ENCODE measurements at regions not wholly inside any gene's neighbourhood (a gene's known extent, or its start where the extent isn't known, plus 50 kb on each side); places are given as distances from the start of the nearest gene placed in this dataset.

- no peak for DNase-seq
These were observed 1021.2 kb downstream of the TBC1D22A start for GRCh38 chr22:47783433-47784366.

GRCh38 chr22:47782328-47783075, 1020.1 kb downstream of the TBC1D22A start:
- no peak for DNase-seq

- DNase-seq: no peak
These were observed 1019.1 kb downstream of the TBC1D22A start for GRCh38 chr22:47781427-47782111.

GRCh38 chr22:47781024-47781423, 1018.6 kb downstream of the TBC1D22A start:
- DNase-seq: no peak

GRCh38 chr22:47780281-47780875, 1017.9 kb downstream of the TBC1D22A start:
- peak; percentile 16 for DNase-seq

- no peak for DNase-seq
These were observed 1017.0 kb downstream of the TBC1D22A start for GRCh38 chr22:47779474-47779873.

GRCh38 chr22:47778160-47778658, 1015.8 kb downstream of the TBC1D22A start:
- no peak for DNase-seq

GRCh38 chr22:47777426-47777825, 1015.0 kb downstream of the TBC1D22A start:
- no peak for DNase-seq

- DNase-seq: no peak
These were observed 1013.9 kb downstream of the TBC1D22A start for GRCh38 chr22:47776329-47776728.

- no peak for DNase-seq
These were observed 1013.2 kb downstream of the TBC1D22A start for GRCh38 chr22:47775686-47776085.

- DNase-seq: no peak
These were observed 1012.7 kb downstream of the TBC1D22A start for GRCh38 chr22:47775191-47775590.

- no peak for DNase-seq
These were observed 1011.2 kb downstream of the TBC1D22A start for GRCh38 chr22:47773635-47774034.

- no peak for DNase-seq
These were observed 1010.4 kb downstream of the TBC1D22A start for GRCh38 chr22:47772864-47773263.

GRCh38 chr22:47769652-47770051, 1007.2 kb downstream of the TBC1D22A start:
- DNase-seq: no peak

GRCh38 chr22:47768027-47768426, 1005.6 kb downstream of the TBC1D22A start:
- no peak for DNase-seq

- no peak for DNase-seq
These were observed 1005.0 kb downstream of the TBC1D22A start for GRCh38 chr22:47767403-47767802.

GRCh38 chr22:47765757-47766156, 1003.3 kb downstream of the TBC1D22A start:
- DNase-seq: no peak

- no peak for DNase-seq
These were observed 999.7 kb downstream of the TBC1D22A start for GRCh38 chr22:47762141-47762540.

GRCh38 chr22:47759909-47760308, 997.5 kb downstream of the TBC1D22A start:
- no peak for DNase-seq

GRCh38 chr22:47757741-47758140, 995.3 kb downstream of the TBC1D22A start:
- no peak for DNase-seq

- no peak for DNase-seq
These were observed 987.6 kb downstream of the TBC1D22A start for GRCh38 chr22:47750086-47750485.

GRCh38 chr22:47748957-47749356, 986.5 kb downstream of the TBC1D22A start:
- DNase-seq: no peak

GRCh38 chr22:47748271-47748670, 985.8 kb downstream of the TBC1D22A start:
- no peak for DNase-seq
